DOHH2 (cell line): ENCODE measurements at regions not wholly inside any gene's neighbourhood (a gene's known extent, or its start where the extent isn't known, plus 50 kb on each side); places are given as distances from the start of the nearest gene placed in this dataset.

Experiments used
- EZH2phosphoT487 ChIP-seq: fragments of 200-600 bp; sonication (generic); IDR thresholded peaks from 2 replicates; pipeline ENCODE4 v1.6.1; 2017; ENCODE audit warnings: borderline replicate concordance, mild to moderate bottlenecking, antibody characterized with exemption, low read length, moderate library complexity, mixed read lengths
- TF ChIP-seq, protein P1 (sequence below): fragments of 200-600 bp; sonication (generic); IDR thresholded peaks from one replicate; pipeline ENCODE4 v1.5.1; 2014; ENCODE audit warnings: antibody characterized with exemption, mild to moderate bottlenecking, low read depth, low read length; ENCODE audit not compliant: poor library complexity, severe bottlenecking

DNA sequence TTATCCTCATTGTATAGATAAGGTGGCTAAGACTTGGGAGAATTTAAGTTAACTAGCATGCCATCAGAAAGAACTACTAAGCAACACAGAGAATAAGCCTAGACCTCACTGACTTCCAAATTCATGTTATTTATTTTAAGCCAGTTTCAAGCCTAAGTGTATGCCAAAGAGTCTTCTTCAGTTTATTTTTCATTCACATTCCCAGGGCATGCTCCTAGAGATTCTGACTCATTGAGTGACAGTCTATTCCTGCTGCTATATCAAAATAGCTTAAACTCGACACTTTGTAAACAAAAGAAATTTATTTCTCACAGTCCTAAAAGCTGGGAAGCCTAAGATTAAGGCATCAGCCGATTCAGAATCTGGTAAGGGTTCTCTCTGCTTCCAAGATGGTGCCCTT is 467.1 kb downstream of the MBD2 start:
- TF ChIP-seq, protein P1, sequence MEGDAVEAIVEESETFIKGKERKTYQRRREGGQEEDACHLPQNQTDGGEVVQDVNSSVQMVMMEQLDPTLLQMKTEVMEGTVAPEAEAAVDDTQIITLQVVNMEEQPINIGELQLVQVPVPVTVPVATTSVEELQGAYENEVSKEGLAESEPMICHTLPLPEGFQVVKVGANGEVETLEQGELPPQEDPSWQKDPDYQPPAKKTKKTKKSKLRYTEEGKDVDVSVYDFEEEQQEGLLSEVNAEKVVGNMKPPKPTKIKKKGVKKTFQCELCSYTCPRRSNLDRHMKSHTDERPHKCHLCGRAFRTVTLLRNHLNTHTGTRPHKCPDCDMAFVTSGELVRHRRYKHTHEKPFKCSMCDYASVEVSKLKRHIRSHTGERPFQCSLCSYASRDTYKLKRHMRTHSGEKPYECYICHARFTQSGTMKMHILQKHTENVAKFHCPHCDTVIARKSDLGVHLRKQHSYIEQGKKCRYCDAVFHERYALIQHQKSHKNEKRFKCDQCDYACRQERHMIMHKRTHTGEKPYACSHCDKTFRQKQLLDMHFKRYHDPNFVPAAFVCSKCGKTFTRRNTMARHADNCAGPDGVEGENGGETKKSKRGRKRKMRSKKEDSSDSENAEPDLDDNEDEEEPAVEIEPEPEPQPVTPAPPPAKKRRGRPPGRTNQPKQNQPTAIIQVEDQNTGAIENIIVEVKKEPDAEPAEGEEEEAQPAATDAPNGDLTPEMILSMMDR, result no peak
- TF ChIP-seq EZH2phosphoT487, result no peak
